Common myeloid progenitor, CD34-positive (primary cell): ENCODE measurements at regions not wholly inside any gene's neighbourhood (a gene's known extent, or its start where the extent isn't known, plus 50 kb on each side); places are given as distances from the start of the nearest gene placed in this dataset.

Source experiments
- CTCF ChIA-PET: fragments of 350-600 bp; sonication (Branson Sonifier 250); formaldehyde crosslinking; loops from one replicate; lab custom pipeline; 2021; ENCODE audit warnings: antibody characterized with exemption; lab: Charles Lee
- POLR2A ChIA-PET: fragments of 350-600 bp; sonication (Branson Sonifier 250); formaldehyde crosslinking; loops from one replicate; lab custom pipeline; 2021; ENCODE audit warnings: antibody characterized with exemption; lab: Charles Lee
- DNase-seq, 3 donors: peaks; one replicate each; pipeline versions ENCODE4 v3.0.0 to v3.0.0-alpha.2; 2013
- H3K27ac ChIP-seq, 2 experiments: 1 replicate in 1 of 2; 2 replicates in 1 of 2; pipeline ENCODE4 v1.7.0; 2013; ENCODE audit warnings: inconsistent platforms in 2 of 2, low read length in 2 of 2, mild to moderate bottlenecking in 2 of 2, low read depth in 1 of 2, moderate library complexity in 1 of 2; ENCODE audit not compliant: severe bottlenecking in 2 of 2, insufficient read depth in 1 of 2, poor library complexity in 1 of 2
- H3K27me3 ChIP-seq, 5 experiments: replicated peaks in 2 of 5; 1 replicate in 3 of 5; 2 replicates in 2 of 5; pipeline versions ENCODE4 v1.6.1 to v1.7.0; 2013; ENCODE audit warnings: low read length in 4 of 5, mild to moderate bottlenecking in 2 of 5, moderate library complexity in 2 of 5, inconsistent platforms in 1 of 5; ENCODE audit not compliant: insufficient read depth in 5 of 5, control insufficient read depth in 4 of 5
- H3K36me3 ChIP-seq, 4 experiments: 1 replicate in 2 of 4; 2 replicates in 2 of 4; pipeline versions ENCODE4 v1.6.1 to v1.7.0; 2013; ENCODE audit warnings: low read length in 3 of 4, control low read depth in 1 of 4, mild to moderate bottlenecking in 1 of 4; ENCODE audit not compliant: control insufficient read depth in 4 of 4, insufficient read depth in 4 of 4
- H3K4me1 ChIP-seq, 4 experiments: 1 replicate in 3 of 4; 2 replicates in 1 of 4; pipeline versions ENCODE4 v1.6.1 to v1.7.1; 2013; ENCODE audit warnings: low read length in 3 of 4, mild to moderate bottlenecking in 3 of 4, control low read depth in 1 of 4, inconsistent platforms in 1 of 4, moderate library complexity in 1 of 4; ENCODE audit not compliant: control insufficient read depth in 4 of 4, insufficient read depth in 4 of 4; ENCODE audit errors: control extremely low read depth in 1 of 4
- H3K4me3 ChIP-seq, 7 experiments: 1 replicate in 4 of 7; 2 replicates in 3 of 7; pipeline versions ENCODE4 v1.5.1 to v1.7.0; 2013; ENCODE audit warnings: mild to moderate bottlenecking in 7 of 7, low read length in 6 of 7, moderate library complexity in 6 of 7, inconsistent platforms in 2 of 7, low read depth in 2 of 7, control low read depth in 1 of 7; ENCODE audit not compliant: insufficient read depth in 4 of 7, control insufficient read depth in 1 of 7; ENCODE audit errors: extremely low read depth in 1 of 7
- H3K9me3 ChIP-seq, 5 experiments: 1 replicate in 4 of 5; 2 replicates in 1 of 5; pipeline versions ENCODE4 v1.6.1 to v1.7.1; 2013; ENCODE audit warnings: low read length in 4 of 5, mild to moderate bottlenecking in 2 of 5, inconsistent platforms in 1 of 5, low read depth in 1 of 5, moderate library complexity in 1 of 5; ENCODE audit not compliant: control insufficient read depth in 4 of 5, insufficient read depth in 2 of 5; ENCODE audit errors: control extremely low read depth in 1 of 5
- WGBS: methylation state at CpG from one replicate; pipeline ENCODE4 v1.1.5; 2013; ENCODE audit not compliant: insufficient coverage; 5-methylcytosine and 5-hydroxymethylcytosine counted together

GRCh38 chr4:41456559-41457101 is 81.3 kb upstream of the LIMCH1 start:
- POLR2A ChIA-PET, result no interaction called here
- H3K27ac ChIP-seq, result no peak overlapping the region
- H3K27me3 ChIP-seq, result no peaks in the 10 kb centered on the region
- 91% methylated on average over 4 of the region's 4 CpGs for WGBS
- peaks cover 0 to 16% (median 9%) of the 10 kb centered on the region in 4 experiments for H3K4me1 ChIP-seq
- no peak overlapping the region for H3K4me3 ChIP-seq
- no peaks in the 10 kb centered on the region for H3K36me3 ChIP-seq
- H3K9me3 ChIP-seq, result no peaks in the 10 kb centered on the region
- CTCF ChIA-PET, result interaction anchor here (1.0 kb wide), 1 partner anchor 37 kb away, joined by 3 read pairs; no protein-coding TSS in a partner anchor
- no peak for DNase-seq

DNA sequence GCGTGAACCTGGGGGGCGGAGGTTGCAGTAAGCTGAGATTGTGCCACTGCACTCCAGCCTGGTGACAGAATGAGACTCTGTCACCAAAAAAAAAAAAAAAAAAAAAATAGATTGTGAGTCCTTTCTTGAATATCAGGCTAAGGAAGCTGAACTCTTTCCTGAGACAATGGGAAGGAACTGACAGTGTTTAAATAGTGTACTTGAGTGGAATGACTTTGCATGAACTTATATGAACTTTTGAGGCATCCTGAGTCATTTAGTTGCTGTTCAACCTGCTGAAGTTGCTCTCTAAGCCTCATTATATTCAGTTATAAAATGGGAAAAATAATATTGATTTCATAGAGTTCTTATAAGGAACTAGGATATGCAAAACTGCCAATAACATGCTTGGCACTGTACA is 79.3 kb upstream of the LIMCH1 start:
- Histone ChIP-seq H3K4me1 (peaks cover 0 to 12% (median 6%) of the 10 kb centered on the region in 4 experiments), H3K36me3 (no peaks in the 10 kb centered on the region), H3K27me3 (no peaks in the 10 kb centered on the region), H3K9me3 (no peaks in the 10 kb centered on the region), H3K27ac (no peak overlapping the region), H3K4me3 (no peak overlapping the region)
- WGBS, result 90% methylated on average over 2 of the region's 2 CpGs
- ChIA-PET CTCF (interaction anchor here (0.6 kb wide), 1 partner anchor 20 kb away, joined by 3 read pairs; no protein-coding TSS in a partner anchor), POLR2A (no interaction called here)
- peak; percentile 22 to 67 (median 56) for DNase-seq

DNA sequence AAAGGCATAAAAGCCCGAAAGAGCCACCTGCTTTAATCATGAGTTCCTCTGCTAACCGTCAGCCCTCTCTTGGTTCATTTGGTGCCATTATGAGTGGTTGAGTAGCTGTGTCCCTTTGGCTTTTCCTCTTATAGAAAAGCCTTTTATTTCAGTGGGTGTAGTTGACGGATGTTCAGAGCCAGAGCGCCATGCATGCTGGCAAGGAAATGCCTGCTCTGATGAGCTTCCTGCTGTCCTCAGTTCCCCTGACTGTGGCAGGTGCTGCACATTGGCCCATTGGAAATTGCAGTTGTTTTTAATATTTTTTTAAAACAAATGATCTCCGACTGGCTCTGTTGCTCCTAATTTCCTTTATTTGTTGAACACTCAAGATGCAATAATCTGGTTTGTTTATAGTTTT is 77.3 kb upstream of the LIMCH1 start:
- H3K9me3 ChIP-seq, result no peaks in the 10 kb centered on the region
- peaks cover 0 to 12% (median 7%) of the 10 kb centered on the region in 4 experiments for H3K4me1 ChIP-seq
- WGBS, result 89% methylated on average over 4 of the region's 5 CpGs
- H3K36me3 ChIP-seq, result no peaks in the 10 kb centered on the region
- H3K27me3 ChIP-seq, result no peaks in the 10 kb centered on the region
- CTCF ChIA-PET, result interaction anchor here (0.8 kb wide), 1 partner anchor 9 kb away, joined by 3 read pairs; no protein-coding TSS in a partner anchor
- POLR2A ChIA-PET, result no interaction called here
- H3K4me3 ChIP-seq, result no peak overlapping the region
- no peak overlapping the region for H3K27ac ChIP-seq
- DNase-seq, result no peak

GRCh38 chr4:41461780-41462307 is 76.1 kb upstream of the LIMCH1 start:
- Histone ChIP-seq H3K27ac (no peak overlapping the region), H3K36me3 (no peaks in the 10 kb centered on the region), H3K4me3 (no peak overlapping the region), H3K27me3 (no peaks in the 10 kb centered on the region), H3K9me3 (no peaks in the 10 kb centered on the region), H3K4me1 (peaks cover 0 to 13% (median 9%) of the 10 kb centered on the region in 4 experiments)
- ChIA-PET CTCF (interaction anchor here (0.6 kb wide), 1 partner anchor 110 kb away, joined by 3 read pairs; no protein-coding TSS in a partner anchor), POLR2A (no interaction called here)
- 87% methylated on average over 3 of the region's 3 CpGs for WGBS
- DNase-seq, result no peak

- Histone ChIP-seq H3K4me1 (peaks cover 0 to 7% (median 3%) of the 10 kb centered on the region in 4 experiments), H3K36me3 (no peaks in the 10 kb centered on the region), H3K9me3 (no peaks in the 10 kb centered on the region), H3K4me3 (no peak overlapping the region), H3K27ac (no peak overlapping the region), H3K27me3 (no peaks in the 10 kb centered on the region)
- ChIA-PET CTCF (no interaction called here), POLR2A (no interaction called here)
- DNase-seq, result no peak
- 100% methylated on average over 3 of the region's 5 CpGs for WGBS
Observed at GRCh38 chr4:41465146-41465761, 72.7 kb upstream of the LIMCH1 start.

DNA sequence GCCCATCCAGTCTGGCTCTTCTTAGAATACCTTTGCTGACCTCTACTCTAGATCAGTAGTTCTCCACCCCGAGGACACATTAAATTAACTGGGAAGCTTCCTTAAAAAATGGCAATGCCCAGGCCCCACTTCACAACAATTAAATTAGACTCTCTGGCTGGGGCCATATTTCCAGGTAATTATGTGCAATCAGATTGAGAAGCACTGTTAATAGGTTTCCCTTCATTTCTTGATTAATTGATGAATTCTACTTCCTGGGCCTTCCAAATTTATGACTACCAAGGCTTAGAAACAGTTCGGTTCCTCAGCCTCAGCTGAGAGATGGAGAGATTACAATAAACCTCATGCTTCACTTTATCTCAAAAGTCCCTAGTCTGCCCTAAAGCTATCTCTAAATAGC is 71.7 kb upstream of the LIMCH1 start:
- Histone ChIP-seq H3K9me3 (no peaks in the 10 kb centered on the region), H3K27ac (no peak overlapping the region), H3K4me3 (no peak overlapping the region), H3K27me3 (no peaks in the 10 kb centered on the region), H3K36me3 (no peaks in the 10 kb centered on the region), H3K4me1 (peaks cover 0 to 10% (median 3%) of the 10 kb centered on the region in 4 experiments)
- POLR2A ChIA-PET, result interaction anchor here (0.5 kb wide), 1 partner anchor 141 kb away, joined by 3 read pairs; no protein-coding TSS in a partner anchor
- WGBS, result 53% methylated on average over 2 of the region's 2 CpGs
- DNase-seq, result peak in 1 of 3 donors; percentile 44
- CTCF ChIA-PET, result no interaction called here

- H3K9me3 ChIP-seq, result no peaks in the 10 kb centered on the region
- no peak for DNase-seq
- H3K4me3 ChIP-seq, result no peak overlapping the region
- H3K27me3 ChIP-seq, result no peaks in the 10 kb centered on the region
- H3K27ac ChIP-seq, result no peak overlapping the region
- CTCF ChIA-PET, result interaction anchor here (1.1 kb wide), 1 partner anchor 10 kb away, joined by 3 read pairs; no protein-coding TSS in a partner anchor
- POLR2A ChIA-PET, result no interaction called here
- peaks cover 0 to 17% (median 2%) of the 10 kb centered on the region in 4 experiments for H3K4me1 ChIP-seq
- no peaks in the 10 kb centered on the region for H3K36me3 ChIP-seq
- WGBS, result no CpG with 5 or more reads among the region's 1 CpG
Observed at GRCh38 chr4:41468122-41468521, 69.8 kb upstream of the LIMCH1 start.
